A204.1 (cell line): ENCODE measurements at regions not wholly inside any gene's neighbourhood (a gene's known extent, or its start where the extent isn't known, plus 50 kb on each side); places are given as distances from the start of the nearest gene placed in this dataset.
A peak's percentile ranks its signal among the peaks of the same experiment; 100 is the strongest.

ENCODE experiments used
- FAIRE-seq: peaks from 2 replicates; lab custom pipeline; 2012; peaks lifted over from hg19 to GRCh38; lab: Jason Lieb, UNC

DNA sequence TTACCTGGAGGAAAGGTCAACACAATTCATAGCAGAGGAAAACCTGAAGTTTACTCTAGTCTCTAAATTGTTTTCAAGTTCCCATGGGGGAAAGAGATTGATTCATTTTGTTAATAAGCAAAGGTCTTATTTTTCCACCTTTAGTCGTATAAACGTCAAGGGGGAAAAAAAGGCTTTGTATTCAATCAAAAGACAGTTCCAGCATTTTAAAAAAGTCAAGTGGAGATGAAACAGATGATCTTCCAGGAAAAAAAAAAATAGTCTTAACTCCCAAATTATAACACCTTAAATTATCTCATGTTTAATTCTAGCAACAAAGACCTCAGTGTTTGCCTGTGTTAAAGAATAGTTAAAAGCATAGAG lies 140.5 kb downstream of the TOMM20 start:
- no peak for FAIRE-seq

GRCh38 chr1:234987415-234988154 lies 141.1 kb downstream of the TOMM20 start:
- FAIRE-seq, result no peak

- no peak for FAIRE-seq
Measured at GRCh38 chr1:234986750-234987414, 141.8 kb downstream of the TOMM20 start.

GRCh38 chr1:234985516-234986294 lies 142.9 kb downstream of the TOMM20 start:
- no peak for FAIRE-seq

DNA sequence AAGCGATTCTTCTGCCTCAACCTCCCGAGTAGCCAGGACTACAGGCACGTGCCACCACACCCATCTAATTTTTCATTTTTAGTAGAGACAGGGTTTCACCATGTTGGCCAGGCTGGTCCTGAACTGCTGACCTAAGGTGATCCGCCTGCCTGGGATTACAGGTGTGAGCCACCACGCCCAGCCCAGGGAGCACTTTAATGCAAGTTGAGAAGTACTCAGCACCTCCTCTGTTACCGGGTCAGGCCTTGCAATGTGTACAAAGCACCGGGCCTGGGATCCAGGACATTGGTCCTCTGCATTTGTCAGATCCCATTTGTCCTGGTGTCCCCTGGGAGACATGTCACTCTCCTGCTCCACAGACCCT lies 143.6 kb downstream of the TOMM20 start:
- FAIRE-seq, result no peak

DNA sequence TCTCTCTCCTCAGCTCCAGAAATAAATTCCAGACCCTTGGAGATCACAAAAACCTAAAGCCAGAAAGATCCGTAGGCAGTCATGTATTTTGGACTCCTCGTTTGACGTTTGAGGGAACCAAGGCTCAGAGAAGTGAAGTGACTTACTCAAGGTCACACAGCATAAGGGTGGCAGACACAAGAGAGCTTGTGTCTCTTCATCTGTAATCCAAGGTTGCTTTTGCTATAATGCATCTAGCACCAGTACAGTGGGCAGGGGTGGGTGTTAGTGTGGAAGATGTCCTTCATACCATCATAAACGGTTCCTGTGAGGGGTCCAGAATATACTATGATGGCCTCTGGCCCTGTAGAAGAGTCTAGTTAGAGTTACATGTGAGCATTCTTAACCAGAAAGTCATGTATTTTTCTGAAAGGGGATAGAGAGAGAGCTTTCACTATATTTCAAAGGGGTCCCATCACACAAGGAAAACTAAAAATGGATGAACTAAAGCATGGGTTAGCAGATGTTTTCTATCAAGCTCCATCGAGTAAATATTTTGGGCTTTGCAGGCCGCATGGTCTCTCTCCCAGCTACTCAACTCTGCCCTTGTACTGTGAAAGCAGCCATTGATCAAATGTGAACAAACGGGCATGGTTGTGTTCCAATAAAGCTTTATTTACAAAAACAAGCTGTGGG lies 144.9 kb downstream of the TOMM20 start:
- no peak for FAIRE-seq

DNA sequence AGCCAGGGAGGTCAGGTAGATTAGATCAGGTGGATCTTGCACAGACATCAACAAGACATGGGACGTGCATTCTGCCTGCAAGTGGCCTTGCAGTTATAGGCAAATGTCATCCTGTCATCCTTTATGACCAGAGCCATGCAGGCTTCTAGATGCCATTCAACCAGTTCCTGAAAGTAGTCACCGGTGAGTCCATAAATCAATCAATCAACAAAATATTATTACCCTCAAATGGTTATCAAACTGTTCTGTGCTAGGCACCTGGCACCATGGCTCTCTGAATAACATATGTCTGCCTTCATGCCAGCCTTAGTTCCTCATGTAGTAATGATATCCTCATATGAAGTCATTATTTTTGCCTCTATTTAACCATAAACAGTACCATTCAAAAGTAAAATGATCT lies 146.9 kb downstream of the TOMM20 start:
- FAIRE-seq, result no peak

DNA sequence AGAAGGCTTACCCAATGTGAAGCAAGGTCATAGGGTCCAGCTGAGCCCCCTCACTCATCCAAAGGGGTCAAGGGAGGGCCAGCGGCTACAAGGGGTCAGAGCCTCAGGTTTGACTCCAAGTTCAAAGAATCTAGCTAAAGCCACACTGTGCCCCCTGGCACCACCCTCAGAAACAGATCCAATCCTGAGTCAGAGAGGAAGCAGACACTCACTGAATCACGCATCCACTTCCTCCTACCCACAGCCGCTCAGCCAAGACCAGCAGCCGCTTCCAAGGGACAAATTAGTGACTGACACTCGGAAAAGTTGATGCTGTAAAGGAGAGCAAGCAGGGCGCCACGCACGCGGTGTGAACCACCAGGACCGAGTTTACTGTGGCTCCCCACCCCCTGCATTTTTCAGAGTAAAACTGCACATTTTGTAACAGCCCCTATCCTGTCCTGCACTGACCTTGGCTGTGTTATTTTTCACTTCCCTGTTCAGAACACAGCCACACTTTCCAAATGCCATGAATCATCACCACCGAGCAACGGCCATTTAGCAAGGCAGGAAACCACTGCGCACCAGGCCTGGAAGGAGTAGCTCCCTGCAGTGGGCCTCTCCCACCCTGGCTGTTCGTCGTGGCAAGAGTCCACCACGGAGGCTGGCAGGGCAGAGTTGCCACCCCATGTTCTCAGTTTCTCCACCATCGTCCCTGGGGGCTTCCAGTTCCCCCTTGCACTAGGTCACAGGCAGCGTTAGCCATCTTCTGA lies 147.8 kb downstream of the TOMM20 start:
- FAIRE-seq, result no peak

DNA sequence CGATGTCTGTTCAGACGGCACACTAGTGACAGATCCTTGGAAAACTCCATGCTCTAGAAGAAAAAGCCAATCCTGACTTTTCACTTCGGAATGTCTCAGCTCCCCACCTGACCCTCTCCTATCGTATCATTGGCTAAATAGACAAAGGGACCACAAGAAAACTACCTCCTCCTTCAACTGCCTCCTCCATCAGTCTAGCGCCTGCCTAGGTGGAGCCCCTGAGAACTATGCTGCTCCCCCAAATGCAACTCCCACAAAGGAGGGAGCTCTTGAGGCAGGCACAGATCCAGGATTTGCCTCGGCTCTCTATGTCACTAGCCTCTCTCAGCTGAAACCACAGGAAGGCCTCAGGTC lies 148.4 kb downstream of the TOMM20 start:
- no peak for FAIRE-seq

- no peak for FAIRE-seq
Measured at GRCh38 chr1:234979296-234980279, 149.0 kb downstream of the TOMM20 start.

GRCh38 chr1:234978397-234979295 lies 150.0 kb downstream of the TOMM20 start:
- peak; percentile 16 for FAIRE-seq

GRCh38 chr1:234977875-234978396 lies 150.7 kb downstream of the TOMM20 start:
- no peak for FAIRE-seq

DNA sequence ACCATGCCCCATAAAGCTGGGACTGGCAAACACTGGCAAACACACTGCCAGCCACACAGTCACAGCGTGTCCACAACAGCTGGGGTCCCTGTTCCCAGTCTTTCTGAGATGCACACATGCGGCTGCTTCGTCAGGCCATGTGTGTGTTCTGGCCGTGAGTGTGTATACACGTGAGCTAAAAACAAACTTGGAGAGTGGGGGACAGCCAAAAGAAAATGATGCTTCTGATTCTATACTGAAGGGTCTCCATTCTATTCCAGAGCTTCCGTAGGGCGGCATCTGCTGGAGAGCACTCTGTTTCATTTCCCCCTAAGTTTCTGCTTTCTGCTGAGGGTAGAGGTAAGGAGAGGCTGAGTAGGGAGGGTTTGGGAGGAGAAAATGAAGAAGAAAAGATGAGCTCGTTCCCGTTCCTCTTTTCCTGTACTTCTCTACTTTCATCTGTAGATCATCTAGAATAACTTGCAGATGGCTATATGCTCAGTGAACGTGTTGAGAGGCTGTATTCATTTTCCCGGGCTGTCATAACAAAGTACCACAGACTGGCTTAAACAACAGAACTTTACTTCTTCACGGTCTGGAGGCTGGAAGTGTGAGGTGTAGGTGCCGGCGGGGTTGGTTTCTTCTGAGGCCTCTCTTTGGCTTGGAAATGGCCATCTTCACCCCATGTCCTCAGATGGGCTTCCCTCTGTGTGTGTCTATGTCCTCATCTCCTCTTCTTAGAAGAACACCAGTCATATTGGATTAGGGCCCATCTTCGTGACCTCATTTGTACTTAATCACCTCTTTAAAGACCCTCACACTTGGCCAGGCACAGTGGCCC lies 151.6 kb downstream of the TOMM20 start:
- no peak for FAIRE-seq

DNA sequence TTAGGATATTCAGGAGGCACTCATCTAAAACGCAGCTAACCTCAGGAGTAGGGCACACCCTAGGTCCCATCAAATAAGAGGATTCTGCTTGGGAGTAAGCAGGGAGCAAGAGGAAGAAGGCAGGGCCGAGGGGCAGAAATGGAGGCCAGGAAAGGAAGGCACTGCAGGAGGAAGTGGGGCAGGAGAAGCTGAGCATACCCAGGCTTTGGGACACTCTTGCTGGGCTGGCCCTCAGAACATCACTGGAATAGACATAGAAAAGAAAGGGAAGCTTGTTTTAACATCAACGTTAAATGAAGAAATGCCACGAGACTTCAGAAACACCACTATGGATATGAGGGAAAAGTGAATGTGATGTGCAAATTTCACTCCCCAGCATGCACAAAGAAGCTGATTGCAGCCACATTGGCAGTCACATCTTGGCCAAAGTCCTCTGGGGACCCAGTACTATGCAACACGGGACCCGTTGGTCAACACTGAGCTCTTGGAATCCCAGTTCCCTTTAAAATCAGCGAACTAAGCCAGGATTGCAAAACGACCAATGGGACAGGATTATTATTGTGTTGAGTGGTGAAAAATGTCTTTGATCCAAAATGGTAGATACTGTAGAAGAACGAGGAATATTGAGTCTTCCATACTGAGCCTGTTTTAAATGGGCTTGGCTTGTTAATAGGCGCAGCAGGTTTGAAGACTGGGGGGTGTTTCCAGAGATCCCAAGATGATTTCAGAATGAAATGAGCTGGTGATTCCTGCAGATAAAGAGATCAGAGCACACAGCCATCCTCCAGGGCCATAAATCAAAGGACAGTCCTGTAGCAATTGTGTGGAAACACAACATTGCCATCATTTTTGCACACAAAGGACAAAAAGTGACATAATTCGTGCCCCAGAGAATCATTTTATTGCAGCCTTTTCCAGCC lies 152.4 kb downstream of the TOMM20 start:
- no peak for FAIRE-seq

DNA sequence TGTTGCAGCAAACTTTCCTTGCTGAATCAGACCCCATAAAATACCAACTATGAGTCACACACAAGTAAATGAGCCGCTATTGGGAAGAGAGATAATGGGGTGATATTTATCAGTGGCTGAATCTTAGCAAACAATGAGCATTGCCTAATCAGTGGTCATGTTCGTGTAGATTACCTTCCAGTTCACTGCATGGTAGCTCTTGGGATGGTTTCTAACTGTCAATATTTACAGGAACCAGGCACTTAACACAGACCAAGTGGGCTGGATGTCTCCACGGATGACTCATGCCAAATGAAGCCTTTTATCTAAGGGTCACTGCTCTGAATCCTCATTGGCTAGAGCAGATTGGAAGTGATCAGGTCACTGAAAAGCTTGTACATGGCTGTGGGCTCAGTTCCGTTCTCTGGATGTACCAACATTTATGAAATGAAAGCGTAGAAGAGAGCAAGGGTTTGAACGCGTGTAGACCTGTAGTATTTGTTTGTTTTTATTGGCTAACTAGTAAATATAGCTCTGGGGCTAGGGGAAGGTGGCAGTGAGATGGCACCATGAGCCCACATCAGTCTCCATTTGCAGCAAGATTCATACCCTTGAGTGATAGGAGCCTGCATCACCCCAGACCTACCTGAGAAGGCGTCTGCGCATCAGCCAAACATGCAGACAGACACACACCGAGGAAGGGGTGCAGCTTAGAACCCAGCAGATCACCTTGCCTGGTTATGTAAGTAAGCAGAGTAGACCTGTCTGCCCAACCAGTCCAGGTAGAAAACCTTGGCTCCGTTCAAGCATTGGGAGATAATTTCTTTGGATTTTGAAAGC lies 153.3 kb downstream of the TOMM20 start:
- FAIRE-seq, result no peak

- no peak for FAIRE-seq
Measured at GRCh38 chr1:234973426-234974250, 155.0 kb downstream of the TOMM20 start.
